MM.1S (cell line): ENCODE measurements at regions not wholly inside any gene's neighbourhood (a gene's known extent, or its start where the extent isn't known, plus 50 kb on each side); places are given as distances from the start of the nearest gene placed in this dataset.

Experiments
- EZH2 ChIP-seq: fragments of 300-600 bp; sonication (generic); optimal IDR thresholded peaks from 2 replicates; pipeline ENCODE3; 2017; ENCODE audit warnings: low read depth, mild to moderate bottlenecking, antibody characterized with exemption, low read length, mixed read lengths
- EZH2phosphoT487 ChIP-seq: fragments of 300-600 bp; sonication (generic); IDR thresholded peaks from 2 replicates; pipeline ENCODE4 v1.6.1; 2018; ENCODE audit warnings: antibody characterized with exemption, low read length
- TF ChIP-seq, protein P1 (sequence below): fragments of 300-600 bp; sonication (generic); IDR thresholded peaks from 2 replicates; pipeline ENCODE4 v1.5.1; 2016; ENCODE audit warnings: antibody characterized with exemption, low read length, mixed read lengths

- TF ChIP-seq, protein P1, sequence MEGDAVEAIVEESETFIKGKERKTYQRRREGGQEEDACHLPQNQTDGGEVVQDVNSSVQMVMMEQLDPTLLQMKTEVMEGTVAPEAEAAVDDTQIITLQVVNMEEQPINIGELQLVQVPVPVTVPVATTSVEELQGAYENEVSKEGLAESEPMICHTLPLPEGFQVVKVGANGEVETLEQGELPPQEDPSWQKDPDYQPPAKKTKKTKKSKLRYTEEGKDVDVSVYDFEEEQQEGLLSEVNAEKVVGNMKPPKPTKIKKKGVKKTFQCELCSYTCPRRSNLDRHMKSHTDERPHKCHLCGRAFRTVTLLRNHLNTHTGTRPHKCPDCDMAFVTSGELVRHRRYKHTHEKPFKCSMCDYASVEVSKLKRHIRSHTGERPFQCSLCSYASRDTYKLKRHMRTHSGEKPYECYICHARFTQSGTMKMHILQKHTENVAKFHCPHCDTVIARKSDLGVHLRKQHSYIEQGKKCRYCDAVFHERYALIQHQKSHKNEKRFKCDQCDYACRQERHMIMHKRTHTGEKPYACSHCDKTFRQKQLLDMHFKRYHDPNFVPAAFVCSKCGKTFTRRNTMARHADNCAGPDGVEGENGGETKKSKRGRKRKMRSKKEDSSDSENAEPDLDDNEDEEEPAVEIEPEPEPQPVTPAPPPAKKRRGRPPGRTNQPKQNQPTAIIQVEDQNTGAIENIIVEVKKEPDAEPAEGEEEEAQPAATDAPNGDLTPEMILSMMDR = no peak
- TF ChIP-seq EZH2 (no peak), EZH2phosphoT487 (no peak)
Measured at GRCh38 chr13:47218611-47219010, 321.8 kb upstream of the HTR2A start.
